GM19023 (cell line): ENCODE measurements at regions not wholly inside any gene's neighbourhood (a gene's known extent, or its start where the extent isn't known, plus 50 kb on each side); places are given as distances from the start of the nearest gene placed in this dataset.

ENCODE experiments used
- ATAC-seq: cut with Tn5 transposase; IDR thresholded peaks from one replicate; pipeline ENCODE4 v1.9.1; 2021; ENCODE audit warnings: mild to moderate bottlenecking, moderate library complexity; ENCODE audit not compliant: unreplicated experiment

- no peak for ATAC-seq
These were observed 67.2 kb downstream of the CEBPB start for GRCh38 chr20:50257860-50258259.

GRCh38 chr20:50258790-50259483 lies 68.3 kb downstream of the CEBPB start:
- no peak for ATAC-seq

- ATAC-seq: no peak
These were observed 69.3 kb downstream of the CEBPB start for GRCh38 chr20:50259705-50260478.

- ATAC-seq: no peak
These were observed 70.0 kb downstream of the CEBPB start for GRCh38 chr20:50260479-50261221.

GRCh38 chr20:50261471-50262212 lies 71.0 kb downstream of the CEBPB start:
- ATAC-seq: no peak

GRCh38 chr20:50263831-50264230 lies 73.2 kb downstream of the CEBPB start:
- ATAC-seq: no peak

- no peak for ATAC-seq
These were observed 74.0 kb downstream of the CEBPB start for GRCh38 chr20:50264534-50265145.

GRCh38 chr20:50265245-50265946 lies 74.8 kb downstream of the CEBPB start:
- ATAC-seq: no peak

GRCh38 chr20:50266293-50267040 lies 75.8 kb downstream of the CEBPB start:
- no peak for ATAC-seq

GRCh38 chr20:50267041-50267865 lies 76.6 kb downstream of the CEBPB start:
- no peak for ATAC-seq

GRCh38 chr20:50267866-50268219 lies 77.2 kb downstream of the CEBPB start:
- no peak for ATAC-seq

GRCh38 chr20:50269091-50270033 lies 78.7 kb downstream of the CEBPB start:
- ATAC-seq: no peak

GRCh38 chr20:50270034-50270395 lies 79.4 kb downstream of the CEBPB start:
- no peak for ATAC-seq

GRCh38 chr20:50270569-50270968 lies 79.9 kb downstream of the CEBPB start:
- ATAC-seq: no peak

GRCh38 chr20:50271176-50271575 lies 80.5 kb downstream of the CEBPB start:
- ATAC-seq: no peak

GRCh38 chr20:50271612-50272011 lies 81.0 kb downstream of the CEBPB start:
- ATAC-seq: no peak

- no peak for ATAC-seq
These were observed 81.5 kb downstream of the CEBPB start for GRCh38 chr20:50272030-50272723.
